HG03135 (cell line): ENCODE measurements at regions not wholly inside any gene's neighbourhood (a gene's known extent, or its start where the extent isn't known, plus 50 kb on each side); places are given as distances from the start of the nearest gene placed in this dataset.
"Not testable (repeated sequence)": the region's sequence is repeated elsewhere in the genome, so short reads cannot be mapped to it uniquely, and the experiment has no call there.

Experiments
- ATAC-seq: cut with Tn5 transposase; IDR thresholded peaks from one replicate; pipeline ENCODE4 v1.9.1; 2021; ENCODE audit warnings: mild to moderate bottlenecking, moderate library complexity; ENCODE audit not compliant: unreplicated experiment

- no peak for ATAC-seq
Measured at GRCh38 chr1:221023482-221023881, 144.2 kb downstream of the HLX start.

- no peak for ATAC-seq
Measured at GRCh38 chr1:221025501-221025900, 146.3 kb downstream of the HLX start.

- ATAC-seq: no peak
Measured at GRCh38 chr1:221025956-221026355, 146.7 kb downstream of the HLX start.

GRCh38 chr1:221029981-221030649 lies 150.9 kb downstream of the HLX start:
- ATAC-seq: no peak

GRCh38 chr1:221030990-221031389 lies 151.7 kb downstream of the HLX start:
- ATAC-seq: no peak

- no peak for ATAC-seq
Measured at GRCh38 chr1:221031458-221032203, 152.4 kb downstream of the HLX start.

- no peak for ATAC-seq
Measured at GRCh38 chr1:221032204-221032585, 153.0 kb downstream of the HLX start.

- ATAC-seq: no peak
Measured at GRCh38 chr1:221032637-221033280, 153.5 kb downstream of the HLX start.

- ATAC-seq: no peak
Measured at GRCh38 chr1:221035662-221036153, 156.5 kb downstream of the HLX start.

- ATAC-seq: no peak
Measured at GRCh38 chr1:221039616-221040015, 160.4 kb downstream of the HLX start.

- no peak for ATAC-seq
Measured at GRCh38 chr1:221040101-221040500, 160.9 kb downstream of the HLX start.

GRCh38 chr1:221040691-221041285 lies 161.5 kb downstream of the HLX start:
- no peak for ATAC-seq

- no peak for ATAC-seq
Measured at GRCh38 chr1:221044538-221044937, 165.3 kb downstream of the HLX start.

- ATAC-seq: no peak
Measured at GRCh38 chr1:221045151-221045550, 165.9 kb downstream of the HLX start.

- peak; percentile 95 for ATAC-seq
Measured at GRCh38 chr1:221045842-221046831, 166.9 kb downstream of the HLX start.

GRCh38 chr1:221051391-221051790 lies 172.1 kb downstream of the HLX start:
- ATAC-seq: not testable (repeated sequence)

GRCh38 chr1:221053889-221054288 lies 174.6 kb downstream of the HLX start:
- no peak for ATAC-seq

GRCh38 chr1:221059506-221059905 lies 180.3 kb downstream of the HLX start:
- ATAC-seq: no peak

GRCh38 chr1:221063651-221064050 lies 184.4 kb downstream of the HLX start:
- no peak for ATAC-seq

GRCh38 chr1:221066351-221067001 lies 187.2 kb downstream of the HLX start:
- no peak for ATAC-seq
